WTC11 (cell line): ENCODE measurements at regions not wholly inside any gene's neighbourhood (a gene's known extent, or its start where the extent isn't known, plus 50 kb on each side); places are given as distances from the start of the nearest gene placed in this dataset.
"Not testable (repeated sequence)": the region's sequence is repeated elsewhere in the genome, so short reads cannot be mapped to it uniquely, and the experiment has no call there.

Experiments used
- ATAC-seq: fragments of 200-7000 bp; cut with Tn5 transposase; 2 replicates; pipeline ENCODE4 v1.10.0; 2021; ENCODE audit warnings: mild to moderate bottlenecking, moderate library complexity
- CTCF ChIA-PET: fragments of 300-600 bp; sonication (Branson Sonifier 250); formaldehyde crosslinking; loops from one replicate; lab custom pipeline; 2021; ENCODE audit warnings: antibody characterized with exemption; lab: Charles Lee
- POLR2A ChIA-PET: fragments of 350-600 bp; sonication (Branson Sonifier 250); formaldehyde crosslinking; loops from one replicate; lab custom pipeline; 2021; ENCODE audit warnings: antibody characterized with exemption; lab: Charles Lee
- DNase-seq: peaks from one replicate; pipeline ENCODE4 v3.0.0; 2021; ENCODE audit warnings: low spot score
- H3K27ac Mint-ChIP-seq: 2 replicates; pipeline ENCODE4 v1.8.0; 2021; ENCODE audit warnings: mixed read lengths
- H3K27me3 Mint-ChIP-seq: 2 replicates; pipeline ENCODE4 v1.8.0; 2021; ENCODE audit warnings: low read depth, mild to moderate bottlenecking, moderate library complexity, mixed read lengths
- H3K36me3 Mint-ChIP-seq: 2 replicates; pipeline ENCODE4 v1.8.0; 2021; ENCODE audit warnings: mixed read lengths
- H3K4me1 Mint-ChIP-seq: 2 replicates; pipeline ENCODE4 v1.8.0; 2022; ENCODE audit warnings: mixed read lengths
- H3K4me3 Mint-ChIP-seq: 2 replicates; pipeline ENCODE4 v1.8.0; 2021; ENCODE audit warnings: mild to moderate bottlenecking, moderate library complexity, mixed read lengths
- H3K9me3 Mint-ChIP-seq: 2 replicates; pipeline ENCODE4 v1.8.0; 2021; ENCODE audit warnings: mixed read lengths
- ARID4B ChIP-seq: sonication (generic); formaldehyde crosslinking; IDR thresholded peaks from 2 replicates; pipeline ENCODE4 v1.8.0; 2023; ENCODE audit warnings: missing genetic modification reagents, mild to moderate bottlenecking, borderline replicate concordance
- CBFB ChIP-seq: sonication (generic); formaldehyde crosslinking; IDR thresholded peaks from 2 replicates; pipeline ENCODE4 v1.8.1; 2022; ENCODE audit warnings: mild to moderate bottlenecking, low read depth, missing genetic modification reagents
- ESRRA ChIP-seq: sonication (generic); formaldehyde crosslinking; IDR thresholded peaks from 2 replicates; pipeline ENCODE4 v1.8.1; 2022; ENCODE audit warnings: mild to moderate bottlenecking, missing genetic modification reagents, borderline replicate concordance
- JUN ChIP-seq: sonication (generic); formaldehyde crosslinking; IDR thresholded peaks from 2 replicates; pipeline ENCODE4 v1.8.0; 2023; ENCODE audit warnings: mild to moderate bottlenecking, missing genetic modification reagents
- MYBL2 ChIP-seq: sonication (generic); formaldehyde crosslinking; IDR thresholded peaks from 2 replicates; pipeline ENCODE4 v1.8.1; 2023; ENCODE audit warnings: mild to moderate bottlenecking, moderate library complexity, missing genetic modification reagents
- NFYB ChIP-seq: sonication (generic); formaldehyde crosslinking; conservative IDR thresholded peaks from 2 replicates; pipeline ENCODE4 v1.8.0; 2022; ENCODE audit warnings: low read depth, missing genetic modification reagents
- RORB ChIP-seq: fragments of 250-450 bp; sonication (Bioruptor Pico); IDR thresholded peaks from 2 replicates; pipeline ENCODE4 v1.9.0; 2021; ENCODE audit warnings: mild to moderate bottlenecking
- STAT6 ChIP-seq: sonication (generic); formaldehyde crosslinking; conservative IDR thresholded peaks from 2 replicates; pipeline ENCODE4 v1.8.1; 2023; ENCODE audit warnings: mild to moderate bottlenecking, low read depth, missing genetic modification reagents, moderate library complexity
- TCF7 ChIP-seq: sonication (generic); formaldehyde crosslinking; IDR thresholded peaks from 2 replicates; pipeline ENCODE4 v1.8.0; 2022; ENCODE audit warnings: mild to moderate bottlenecking, low read depth, missing genetic modification reagents, moderate library complexity
- TEAD1 ChIP-seq: sonication (generic); formaldehyde crosslinking; IDR thresholded peaks from 2 replicates; pipeline ENCODE4 v1.8.0; 2022; ENCODE audit warnings: mild to moderate bottlenecking, missing genetic modification reagents
- USF1 ChIP-seq: sonication (generic); formaldehyde crosslinking; IDR thresholded peaks from 2 replicates; pipeline ENCODE4 v1.8.0; 2022; ENCODE audit warnings: mild to moderate bottlenecking, missing genetic modification reagents
- ZNF121 ChIP-seq: sonication (generic); formaldehyde crosslinking; IDR thresholded peaks from 2 replicates; pipeline ENCODE4 v1.8.0; 2023; ENCODE audit warnings: missing genetic modification reagents
- ZNF138 ChIP-seq: sonication (generic); formaldehyde crosslinking; conservative IDR thresholded peaks from 2 replicates; pipeline ENCODE4 v1.8.1; 2022; ENCODE audit warnings: mild to moderate bottlenecking, moderate library complexity, missing genetic modification reagents
- ZNF219 ChIP-seq: sonication (generic); formaldehyde crosslinking; IDR thresholded peaks from 2 replicates; pipeline ENCODE4 v1.8.0; 2023; ENCODE audit warnings: missing genetic modification reagents, mild to moderate bottlenecking, borderline replicate concordance
- ZNF396 ChIP-seq: fragments of 250-450 bp; sonication (Bioruptor Pico); IDR thresholded peaks from 2 replicates; pipeline ENCODE4 v1.8.0; 2021; ENCODE audit warnings: mild to moderate bottlenecking, moderate library complexity, borderline replicate concordance
- ZNF671 ChIP-seq: fragments of 250-450 bp; sonication (Bioruptor Pico); IDR thresholded peaks from 2 replicates; pipeline ENCODE4 v1.8.0; 2021; ENCODE audit warnings: mild to moderate bottlenecking
- TF ChIP-seq, protein P1 (sequence below): sonication (generic); formaldehyde crosslinking; IDR thresholded peaks from 2 replicates; pipeline ENCODE4 v1.8.1; 2022; ENCODE audit warnings: missing genetic modification reagents, borderline replicate concordance
- TF ChIP-seq, protein P2 (sequence below): sonication (generic); formaldehyde crosslinking; IDR thresholded peaks from 2 replicates; pipeline ENCODE4 v1.8.0; 2023; ENCODE audit warnings: missing genetic modification reagents
- TF ChIP-seq, protein P3 (sequence below): sonication (generic); formaldehyde crosslinking; IDR thresholded peaks from 2 replicates; pipeline ENCODE4 v1.8.1; 2023; ENCODE audit warnings: mild to moderate bottlenecking, missing genetic modification reagents, moderate library complexity

DNA sequence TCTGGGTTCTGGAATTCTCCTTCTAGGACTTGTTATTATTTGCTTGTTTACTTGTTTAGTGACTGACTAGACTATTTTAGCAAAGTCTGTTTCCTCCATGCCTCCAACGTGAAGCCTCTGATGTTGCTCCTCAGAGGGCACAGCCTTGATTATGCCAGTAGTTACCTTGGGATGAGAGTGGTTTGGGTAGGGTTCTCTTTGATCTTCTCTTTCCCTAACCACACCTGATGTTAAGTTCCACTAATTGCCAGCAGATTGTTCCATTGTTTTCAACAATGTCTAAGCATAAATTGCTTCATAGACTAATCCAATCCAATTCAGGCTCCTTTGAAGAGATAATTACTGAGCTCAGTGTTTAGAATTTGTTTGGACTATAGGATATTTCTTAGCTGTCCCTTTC lies 352.7 kb upstream of the DIPK2B start:
- Mint-ChIP-seq H3K9me3 (peaks cover 3% of the 10 kb centered on the region; the same call in 1 of the 2 replicates), H3K4me1 (no peaks in the 10 kb centered on the region), H3K36me3 (no peaks in the 10 kb centered on the region), H3K27me3 (no peaks in the 10 kb centered on the region), H3K27ac (no peak overlapping the region), H3K4me3 (no peak overlapping the region)
- TF ChIP-seq STAT6 (no peak), USF1 (no peak), ZNF671 (CRISPR knock-in tag) (no peak), TCF7 (CRISPR knock-in tag) (no peak), ZNF138 (no peak), CBFB (CRISPR knock-in tag) (no peak), RORB (CRISPR knock-in tag) (no peak), NFYB (CRISPR knock-in tag) (no peak), ARID4B (CRISPR knock-in tag) (no peak), ZNF219 (no peak), ESRRA (no peak), ZNF121 (no peak), MYBL2 (CRISPR knock-in tag) (no peak), ZNF396 (no peak), TEAD1 (CRISPR knock-in tag) (no peak), JUN (CRISPR knock-in tag) (no peak)
- TF ChIP-seq, protein P1, sequence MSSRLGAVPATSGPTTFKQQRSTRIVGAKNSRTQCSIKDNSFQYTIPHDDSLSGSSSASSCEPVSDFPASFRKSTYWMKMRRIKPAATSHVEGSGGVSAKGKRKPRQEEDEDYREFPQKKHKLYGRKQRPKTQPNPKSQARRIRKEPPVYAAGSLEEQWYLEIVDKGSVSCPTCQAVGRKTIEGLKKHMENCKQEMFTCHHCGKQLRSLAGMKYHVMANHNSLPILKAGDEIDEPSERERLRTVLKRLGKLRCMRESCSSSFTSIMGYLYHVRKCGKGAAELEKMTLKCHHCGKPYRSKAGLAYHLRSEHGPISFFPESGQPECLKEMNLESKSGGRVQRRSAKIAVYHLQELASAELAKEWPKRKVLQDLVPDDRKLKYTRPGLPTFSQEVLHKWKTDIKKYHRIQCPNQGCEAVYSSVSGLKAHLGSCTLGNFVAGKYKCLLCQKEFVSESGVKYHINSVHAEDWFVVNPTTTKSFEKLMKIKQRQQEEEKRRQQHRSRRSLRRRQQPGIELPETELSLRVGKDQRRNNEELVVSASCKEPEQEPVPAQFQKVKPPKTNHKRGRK (CRISPR knock-in tag) = no peak
- TF ChIP-seq, protein P2, sequence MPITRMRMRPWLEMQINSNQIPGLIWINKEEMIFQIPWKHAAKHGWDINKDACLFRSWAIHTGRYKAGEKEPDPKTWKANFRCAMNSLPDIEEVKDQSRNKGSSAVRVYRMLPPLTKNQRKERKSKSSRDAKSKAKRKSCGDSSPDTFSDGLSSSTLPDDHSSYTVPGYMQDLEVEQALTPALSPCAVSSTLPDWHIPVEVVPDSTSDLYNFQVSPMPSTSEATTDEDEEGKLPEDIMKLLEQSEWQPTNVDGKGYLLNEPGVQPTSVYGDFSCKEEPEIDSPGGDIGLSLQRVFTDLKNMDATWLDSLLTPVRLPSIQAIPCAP (CRISPR knock-in tag) = no peak
- TF ChIP-seq, protein P3, sequence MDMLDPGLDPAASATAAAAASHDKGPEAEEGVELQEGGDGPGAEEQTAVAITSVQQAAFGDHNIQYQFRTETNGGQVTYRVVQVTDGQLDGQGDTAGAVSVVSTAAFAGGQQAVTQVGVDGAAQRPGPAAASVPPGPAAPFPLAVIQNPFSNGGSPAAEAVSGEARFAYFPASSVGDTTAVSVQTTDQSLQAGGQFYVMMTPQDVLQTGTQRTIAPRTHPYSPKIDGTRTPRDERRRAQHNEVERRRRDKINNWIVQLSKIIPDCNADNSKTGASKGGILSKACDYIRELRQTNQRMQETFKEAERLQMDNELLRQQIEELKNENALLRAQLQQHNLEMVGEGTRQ (CRISPR knock-in tag) = no peak
- DNase-seq (no peak), ATAC-seq (no peak)
- POLR2A ChIA-PET = no interaction called here
- CTCF ChIA-PET = no interaction called here

DNA sequence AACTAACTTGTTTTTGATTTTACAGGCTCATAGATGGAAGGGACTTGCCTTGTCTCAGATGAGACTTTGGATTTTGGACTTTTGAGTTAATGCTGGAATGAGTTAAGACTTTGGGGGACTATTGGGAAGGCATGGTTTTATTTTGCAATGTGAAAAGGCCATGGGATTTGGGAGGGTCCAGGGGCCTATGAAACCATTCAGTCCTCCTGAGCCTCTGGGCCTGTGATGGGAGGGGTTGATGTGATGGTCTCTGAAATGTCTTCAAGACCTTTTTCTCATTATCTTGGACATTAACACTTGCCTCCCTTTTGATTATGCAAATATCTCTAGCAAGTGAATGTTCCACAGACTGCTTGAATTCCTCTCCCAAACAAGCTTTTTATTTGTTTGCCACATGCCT lies 346.0 kb upstream of the DIPK2B start:
- POLR2A ChIA-PET, H3K4me1 Mint-ChIP-seq, H3K27ac Mint-ChIP-seq, ATAC-seq, DNase-seq, CTCF ChIA-PET, H3K4me3 Mint-ChIP-seq, H3K27me3 Mint-ChIP-seq: not testable (repeated sequence)
- Mint-ChIP-seq H3K36me3 (peaks cover 15% of the 10 kb centered on the region), H3K9me3 (peaks cover 30% of the 10 kb centered on the region)
